A673 (cell line): ENCODE measurements at regions not wholly inside any gene's neighbourhood (a gene's known extent, or its start where the extent isn't known, plus 50 kb on each side); places are given as distances from the start of the nearest gene placed in this dataset.
"Not testable (repeated sequence)": the region's sequence is repeated elsewhere in the genome, so short reads cannot be mapped to it uniquely, and the experiment has no call there.

Source experiments
- BruUV-seq: library from RNA; stranded (reverse); fragments of 400-500 nt; replicated peaks from 2 replicates; lab custom pipeline; 2021; lab: Mats Ljungman, UMichigan
- CTCF ChIA-PET: fragments of 300-600 bp; sonication (Branson Sonifier 250); formaldehyde crosslinking; loops from one replicate; lab custom pipeline; 2022; ENCODE audit warnings: antibody characterized with exemption; lab: Charles Lee
- POLR2A ChIA-PET: fragments of 300-600 bp; sonication (Branson Sonifier 250); formaldehyde crosslinking; loops from one replicate; lab custom pipeline; 2022; ENCODE audit warnings: antibody characterized with exemption; ENCODE audit not compliant: low non-redundant PET; lab: Charles Lee
- DNase-seq: peaks from one replicate; pipeline ENCODE4 v3.0.0-alpha.2; 2015; ENCODE audit warnings: low spot score
- H3K27ac ChIP-seq: fragments of 200-600 bp; sonication (generic); 2 replicates; pipeline ENCODE4 v1.5.1; 2016; ENCODE audit warnings: mixed run types, low read depth, mild to moderate bottlenecking, mixed read lengths, antibody characterized with exemption, low read length; ENCODE audit not compliant: poor library complexity, severe bottlenecking
- H3K27me3 ChIP-seq: fragments of 200-600 bp; sonication (generic); replicated peaks from 2 replicates; pipeline ENCODE4 v1.6.1; 2017; ENCODE audit warnings: mixed run types, low read depth, mild to moderate bottlenecking, mixed read lengths, antibody characterized with exemption, low read length; ENCODE audit not compliant: insufficient read depth, poor library complexity
- H3K36me3 ChIP-seq: fragments of 200-600 bp; sonication (generic); 2 replicates; pipeline ENCODE4 v1.6.1; 2016; ENCODE audit warnings: mixed run types, mild to moderate bottlenecking, mixed read lengths, antibody characterized with exemption, low read length; ENCODE audit not compliant: insufficient read depth, poor library complexity, severe bottlenecking
- H3K4me1 ChIP-seq: fragments of 200-600 bp; sonication (generic); 2 replicates; pipeline ENCODE4 v1.6.1; 2017; ENCODE audit warnings: mixed run types, mild to moderate bottlenecking, mixed read lengths, antibody characterized with exemption, low read length; ENCODE audit not compliant: insufficient read depth, poor library complexity, severe bottlenecking
- H3K4me3 ChIP-seq: fragments of 200-600 bp; sonication (generic); 2 replicates; pipeline ENCODE4 v1.5.1; 2016; ENCODE audit warnings: low read depth, mixed run types, mild to moderate bottlenecking, mixed read lengths, low read length; ENCODE audit not compliant: poor library complexity, severe bottlenecking
- H3K9me3 ChIP-seq: fragments of 200-600 bp; sonication (generic); 2 replicates; pipeline ENCODE4 v1.6.1; 2016; ENCODE audit warnings: mixed run types, low read depth, mild to moderate bottlenecking, mixed read lengths, antibody characterized with exemption, low read length; ENCODE audit not compliant: poor library complexity, severe bottlenecking
- EZH2 ChIP-seq: fragments of 200-600 bp; sonication (generic); IDR thresholded peaks from 2 replicates; pipeline ENCODE4 v1.6.1; 2017; ENCODE audit warnings: borderline replicate concordance, low read depth, mild to moderate bottlenecking, mixed read lengths, antibody characterized with exemption, low read length; ENCODE audit not compliant: poor library complexity, severe bottlenecking
- intact Hi-C: fragments of 100-400 bp; cut with micrococcal nuclease; formaldehyde crosslinking; loops from one replicate; pipeline ENCODE4 v1.10.0; 2022; ENCODE audit not compliant: unreplicated experiment
- TF ChIP-seq, protein P1 (sequence below): fragments of 300-800, 200-600 bp; sonication (generic); conservative IDR thresholded peaks from 2 replicates; pipeline ENCODE4 v1.5.1; 2017; ENCODE audit warnings: low read depth, mild to moderate bottlenecking, antibody characterized with exemption, low read length, moderate library complexity, mixed read lengths

DNA sequence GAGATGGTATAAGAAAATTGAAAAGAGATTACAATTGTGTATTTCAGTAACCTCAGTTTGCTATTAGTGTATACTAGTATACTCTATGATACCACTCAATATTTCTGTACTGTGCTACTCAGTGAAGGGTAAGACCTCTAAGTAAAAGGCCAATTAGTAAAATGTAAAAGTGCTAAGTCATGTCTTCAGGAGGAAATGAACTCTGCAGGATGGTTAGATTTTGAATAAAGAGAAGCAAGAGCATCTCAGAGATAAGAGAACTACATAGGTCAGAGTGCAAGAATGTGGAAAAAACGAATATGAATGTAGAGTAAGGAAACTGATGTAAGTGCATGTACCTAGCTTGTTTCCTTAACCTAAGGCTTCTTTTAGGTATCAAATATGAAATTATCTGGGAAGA, 796.6 kb upstream of the GBE1 start:
- Histone ChIP-seq H3K27me3 (no peaks in the 10 kb centered on the region), H3K9me3 (peaks cover 3% of the 10 kb centered on the region), H3K27ac (no peak overlapping the region), H3K4me3 (no peak overlapping the region), H3K4me1 (no peaks in the 10 kb centered on the region), H3K36me3 (no peaks in the 10 kb centered on the region)
- no peak for TF ChIP-seq EZH2
- TF ChIP-seq, protein P1, sequence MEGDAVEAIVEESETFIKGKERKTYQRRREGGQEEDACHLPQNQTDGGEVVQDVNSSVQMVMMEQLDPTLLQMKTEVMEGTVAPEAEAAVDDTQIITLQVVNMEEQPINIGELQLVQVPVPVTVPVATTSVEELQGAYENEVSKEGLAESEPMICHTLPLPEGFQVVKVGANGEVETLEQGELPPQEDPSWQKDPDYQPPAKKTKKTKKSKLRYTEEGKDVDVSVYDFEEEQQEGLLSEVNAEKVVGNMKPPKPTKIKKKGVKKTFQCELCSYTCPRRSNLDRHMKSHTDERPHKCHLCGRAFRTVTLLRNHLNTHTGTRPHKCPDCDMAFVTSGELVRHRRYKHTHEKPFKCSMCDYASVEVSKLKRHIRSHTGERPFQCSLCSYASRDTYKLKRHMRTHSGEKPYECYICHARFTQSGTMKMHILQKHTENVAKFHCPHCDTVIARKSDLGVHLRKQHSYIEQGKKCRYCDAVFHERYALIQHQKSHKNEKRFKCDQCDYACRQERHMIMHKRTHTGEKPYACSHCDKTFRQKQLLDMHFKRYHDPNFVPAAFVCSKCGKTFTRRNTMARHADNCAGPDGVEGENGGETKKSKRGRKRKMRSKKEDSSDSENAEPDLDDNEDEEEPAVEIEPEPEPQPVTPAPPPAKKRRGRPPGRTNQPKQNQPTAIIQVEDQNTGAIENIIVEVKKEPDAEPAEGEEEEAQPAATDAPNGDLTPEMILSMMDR: no peak
- intact Hi-C loops: no loop called here
- CTCF ChIA-PET: no interaction called here
- no TSS peak for BruUV-seq
- POLR2A ChIA-PET: no interaction called here
- DNase-seq: no peak

DNA sequence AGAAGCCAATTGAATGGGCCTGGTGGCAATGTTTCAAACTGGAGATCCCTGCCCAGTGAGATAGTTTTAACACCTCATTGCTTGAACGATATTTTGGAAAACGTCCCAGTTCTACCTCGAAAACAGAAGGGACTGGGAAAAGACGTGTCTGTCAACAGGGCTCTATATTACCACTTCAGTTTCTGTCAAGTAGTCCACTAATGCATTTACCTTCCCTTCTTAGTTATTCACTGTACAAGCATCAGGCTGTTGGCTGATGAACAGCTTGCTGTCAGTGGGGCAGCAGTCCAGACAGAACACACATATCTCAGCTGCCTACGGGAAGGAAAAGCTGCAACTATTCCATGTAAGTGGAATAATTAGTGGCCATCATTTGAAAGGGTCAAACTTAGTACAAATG, 794.7 kb upstream of the GBE1 start:
- peaks cover 3% of the 10 kb centered on the region for H3K9me3 ChIP-seq
- intact Hi-C loops: no loop called here
- no peak overlapping the region for H3K4me3 ChIP-seq
- TF ChIP-seq, protein P1: no peak
- TF ChIP-seq EZH2: no peak
- DNase-seq: no peak
- H3K36me3 ChIP-seq: no peaks in the 10 kb centered on the region
- H3K27me3 ChIP-seq: no peaks in the 10 kb centered on the region
- ChIA-PET CTCF (no interaction called here), POLR2A (no interaction called here)
- no peaks in the 10 kb centered on the region for H3K4me1 ChIP-seq
- BruUV-seq: no TSS peak
- H3K27ac ChIP-seq: no peak overlapping the region

DNA sequence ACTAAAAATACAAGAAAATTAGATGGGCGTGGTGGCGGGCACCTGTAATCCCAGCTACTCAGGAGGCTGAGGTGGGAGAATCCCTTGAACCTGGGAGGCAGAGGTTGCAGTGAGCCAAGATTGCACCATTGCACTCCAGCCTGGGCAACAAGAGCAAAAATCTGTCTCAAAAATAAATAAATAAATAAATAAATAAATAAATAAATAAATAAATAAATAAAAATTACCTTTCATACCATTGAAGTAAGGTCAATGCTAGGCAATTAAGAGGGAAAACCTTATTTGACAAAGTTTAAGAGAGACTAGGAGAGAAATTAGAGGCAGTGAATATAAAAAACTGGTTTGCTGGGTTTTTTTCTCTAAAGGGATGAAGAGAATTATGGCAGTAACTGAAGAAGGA, 781.1 kb upstream of the GBE1 start:
- H3K9me3 ChIP-seq, intact Hi-C loops, H3K4me3 ChIP-seq, H3K27ac ChIP-seq, H3K36me3 ChIP-seq, H3K4me1 ChIP-seq, BruUV-seq, H3K27me3 ChIP-seq, POLR2A ChIA-PET, CTCF ChIA-PET, DNase-seq: not testable (repeated sequence)

DNA sequence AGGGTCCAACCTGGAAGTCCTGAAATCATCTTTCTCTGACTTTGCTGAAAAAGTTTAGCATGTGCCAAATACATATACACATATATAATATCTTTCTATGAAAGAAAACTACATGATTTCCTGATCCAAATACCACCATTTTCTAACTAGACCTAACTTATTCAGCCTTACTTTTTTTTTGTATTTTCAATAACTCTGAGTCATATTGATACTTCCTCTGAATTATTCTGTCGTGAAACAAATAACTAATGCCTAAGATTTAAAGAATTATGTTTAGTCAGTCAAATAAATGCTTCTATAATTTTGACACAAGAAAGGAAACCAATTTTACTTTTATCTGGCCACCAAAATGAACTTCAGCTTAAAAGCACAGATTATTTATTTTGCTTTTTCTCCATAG, 760.2 kb upstream of the GBE1 start:
- BruUV-seq: no TSS peak
- CTCF ChIA-PET: no interaction called here

More for the DNA sequence above, 760.2 kb upstream of the GBE1 start:
- TF ChIP-seq, protein P1: no peak
- TF ChIP-seq EZH2: no peak
- DNase-seq: no peak
- no peak overlapping the region for H3K4me3 ChIP-seq
- POLR2A ChIA-PET: no interaction called here
- H3K9me3 ChIP-seq: peaks cover 5% of the 10 kb centered on the region
- intact Hi-C loops: no loop called here
- no peaks in the 10 kb centered on the region for H3K27me3 ChIP-seq
- H3K36me3 ChIP-seq: no peaks in the 10 kb centered on the region
- no peak overlapping the region for H3K27ac ChIP-seq
- H3K4me1 ChIP-seq: no peaks in the 10 kb centered on the region
